Testis (tissue), 2 donors: ENCODE measurements at regions not wholly inside any gene's neighbourhood (a gene's known extent, or its start where the extent isn't known, plus 50 kb on each side); places are given as distances from the start of the nearest gene placed in this dataset.

Experiments
- POLR2A ChIP-seq: fragments of 450-650 bp; IDR thresholded peaks from one replicate; pipeline ENCODE4 v1.6.1; 2017; ENCODE audit warnings: antibody characterized with exemption, mild to moderate bottlenecking, moderate library complexity
- TF ChIP-seq, protein P1 (sequence below), 3 experiments: fragments of 450-650 bp in 2 of 3; fragments of 200-600 bp in 1 of 3; sonication (generic) in 1 of 3; IDR thresholded peaks; one replicate each; pipeline ENCODE4 v1.5.1; 2016 to 2019; ENCODE audit warnings: antibody characterized with exemption in 3 of 3, mild to moderate bottlenecking in 2 of 3, moderate library complexity in 1 of 3

DNA sequence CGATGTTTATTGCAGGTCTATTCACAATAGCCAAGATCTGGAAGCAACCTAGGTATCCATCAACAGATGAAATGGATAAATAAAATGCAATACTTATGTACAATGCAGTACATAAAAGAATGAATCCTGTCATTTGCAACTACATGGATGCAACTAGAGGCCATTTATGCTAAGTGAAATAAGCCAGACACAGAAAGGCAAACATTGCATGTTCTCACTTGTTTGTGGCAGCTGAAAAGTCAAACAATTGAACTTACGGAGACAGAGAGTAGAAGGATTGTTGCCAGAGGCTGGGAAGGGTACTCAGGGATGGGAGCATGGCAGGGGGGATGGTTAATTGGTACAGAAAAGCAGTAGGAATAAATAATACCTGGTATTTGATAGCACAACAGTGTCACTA is 563.9 kb downstream of the TMX3 start:
- TF ChIP-seq, protein P1, sequence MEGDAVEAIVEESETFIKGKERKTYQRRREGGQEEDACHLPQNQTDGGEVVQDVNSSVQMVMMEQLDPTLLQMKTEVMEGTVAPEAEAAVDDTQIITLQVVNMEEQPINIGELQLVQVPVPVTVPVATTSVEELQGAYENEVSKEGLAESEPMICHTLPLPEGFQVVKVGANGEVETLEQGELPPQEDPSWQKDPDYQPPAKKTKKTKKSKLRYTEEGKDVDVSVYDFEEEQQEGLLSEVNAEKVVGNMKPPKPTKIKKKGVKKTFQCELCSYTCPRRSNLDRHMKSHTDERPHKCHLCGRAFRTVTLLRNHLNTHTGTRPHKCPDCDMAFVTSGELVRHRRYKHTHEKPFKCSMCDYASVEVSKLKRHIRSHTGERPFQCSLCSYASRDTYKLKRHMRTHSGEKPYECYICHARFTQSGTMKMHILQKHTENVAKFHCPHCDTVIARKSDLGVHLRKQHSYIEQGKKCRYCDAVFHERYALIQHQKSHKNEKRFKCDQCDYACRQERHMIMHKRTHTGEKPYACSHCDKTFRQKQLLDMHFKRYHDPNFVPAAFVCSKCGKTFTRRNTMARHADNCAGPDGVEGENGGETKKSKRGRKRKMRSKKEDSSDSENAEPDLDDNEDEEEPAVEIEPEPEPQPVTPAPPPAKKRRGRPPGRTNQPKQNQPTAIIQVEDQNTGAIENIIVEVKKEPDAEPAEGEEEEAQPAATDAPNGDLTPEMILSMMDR (IDR thresholded peaks at IDR 0.05), result no peak
- no peak for TF ChIP-seq POLR2A
